SHP77 treated with DMSO at 0.1 percent for 48 hours (cell line): ENCODE measurements at regions not wholly inside any gene's neighbourhood (a gene's known extent, or its start where the extent isn't known, plus 50 kb on each side); places are given as distances from the start of the nearest gene placed in this dataset.

Experiments
- DNase-seq: peaks from one replicate; lab custom pipeline; 2025; lab: John Stamatoyannopoulos, UW

DNA sequence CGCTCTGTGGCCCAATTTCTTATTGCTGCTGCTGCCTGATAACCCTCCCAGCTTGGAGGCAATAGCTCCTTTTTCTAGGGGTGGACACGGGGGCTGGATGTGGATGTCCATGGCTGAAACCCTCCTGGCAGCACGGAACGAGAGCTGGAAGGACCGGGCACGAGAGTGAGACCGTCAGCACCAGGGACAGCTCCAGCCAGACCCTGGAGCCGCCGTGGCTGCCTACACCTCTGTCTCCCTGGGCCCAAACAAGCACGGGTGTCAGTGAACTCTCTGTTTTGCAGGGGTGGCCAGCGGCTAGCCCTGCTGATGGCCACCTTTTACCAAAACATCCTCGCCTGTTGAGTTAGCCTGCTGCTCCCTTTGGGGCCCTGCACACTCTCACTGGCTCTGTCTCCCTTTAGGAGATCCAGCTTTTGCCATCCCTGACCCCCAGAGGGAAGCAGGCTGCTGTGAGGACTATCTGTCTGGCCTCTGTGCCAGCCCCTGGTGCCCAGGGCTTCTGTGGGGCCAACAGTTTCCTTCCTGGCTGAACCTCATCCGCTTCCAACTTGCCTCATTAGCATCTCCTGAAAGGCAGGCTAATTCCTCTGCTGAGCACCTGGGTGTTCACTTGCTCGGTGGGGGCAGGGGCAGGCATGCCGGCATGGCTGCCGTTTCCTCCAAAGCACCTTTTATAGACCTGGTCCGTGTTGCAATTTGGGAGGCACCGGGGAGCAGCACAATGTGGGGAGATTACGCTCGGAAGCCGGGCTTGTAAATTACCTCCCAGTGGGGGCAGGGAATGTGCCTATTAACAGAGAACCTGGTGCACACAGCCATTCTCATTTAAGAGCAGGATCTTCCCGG is 118.1 kb downstream of the ENGASE start:
- DNase-seq: no peak

DNA sequence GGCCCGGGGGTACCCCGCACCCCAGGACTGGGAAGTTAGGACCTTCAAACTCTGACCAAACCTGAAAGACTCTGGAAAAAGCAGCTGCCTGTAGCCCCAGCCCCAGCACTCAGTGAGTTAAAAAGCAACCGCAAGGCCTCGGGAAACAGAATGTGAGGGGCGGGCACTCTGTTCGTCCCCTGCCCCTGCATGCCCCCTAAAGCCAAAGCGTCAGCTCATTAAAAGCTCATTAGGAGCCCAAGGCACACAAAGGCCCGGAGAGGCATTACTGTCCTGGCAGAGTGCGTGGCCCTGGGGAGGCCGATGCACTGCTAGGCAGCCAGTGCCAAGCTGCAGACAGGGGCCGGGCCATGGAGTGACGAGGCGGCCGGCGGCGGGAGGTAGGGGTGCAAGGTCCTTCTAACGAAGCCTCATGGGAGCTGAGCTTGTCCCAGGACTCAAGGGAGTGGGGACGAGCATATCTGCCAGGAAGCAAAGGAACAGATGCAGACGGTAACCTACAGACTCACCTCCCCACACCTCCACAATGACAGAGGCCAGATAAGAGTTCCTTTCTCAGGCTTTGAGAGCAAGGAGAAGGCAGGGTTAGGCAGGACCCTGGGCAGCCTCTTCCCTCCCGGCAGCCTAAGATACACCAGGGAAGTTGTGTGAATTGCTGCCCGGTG is 116.8 kb downstream of the ENGASE start:
- DNase-seq: no peak

DNA sequence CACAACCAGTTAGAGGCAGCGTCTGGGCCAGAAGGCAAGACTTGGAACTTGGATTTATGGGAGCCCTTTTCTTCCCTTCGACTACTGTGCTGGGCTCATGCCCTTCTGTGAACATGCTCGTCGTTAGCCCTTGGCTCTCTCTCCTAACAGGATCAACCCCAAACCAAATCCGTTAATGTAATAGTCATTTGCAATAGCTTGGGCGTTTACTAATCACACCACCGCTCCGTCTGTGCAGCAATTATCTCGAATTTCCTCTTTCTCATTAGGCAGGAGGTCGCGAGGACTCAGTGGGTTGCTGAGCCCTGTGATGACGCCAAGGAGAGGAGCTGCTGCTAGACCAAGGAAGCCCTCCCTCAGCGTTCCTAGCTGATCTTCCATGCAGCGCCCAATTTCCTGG is 114.7 kb downstream of the ENGASE start:
- DNase-seq: no peak

DNA sequence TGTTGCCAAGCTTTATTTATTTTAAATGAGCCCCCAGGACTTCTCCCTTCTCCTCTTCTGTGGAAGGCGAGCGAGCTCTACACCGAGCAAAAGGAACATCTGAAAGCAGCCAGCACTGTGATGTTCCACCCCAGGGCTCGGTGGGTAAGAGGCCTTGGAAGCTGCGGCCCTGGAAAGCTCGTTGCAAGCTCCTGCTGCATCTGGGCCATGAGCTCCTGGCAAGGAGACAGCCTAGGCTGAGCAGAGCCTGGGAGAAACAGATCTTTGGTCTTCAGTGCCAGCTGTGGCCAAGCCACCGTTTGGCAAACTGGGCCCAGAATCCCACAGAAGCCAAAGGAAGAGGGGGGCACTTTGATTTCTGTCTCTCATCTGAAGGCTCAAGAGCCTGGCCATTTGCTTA is 114.1 kb downstream of the ENGASE start:
- no peak for DNase-seq

DNA sequence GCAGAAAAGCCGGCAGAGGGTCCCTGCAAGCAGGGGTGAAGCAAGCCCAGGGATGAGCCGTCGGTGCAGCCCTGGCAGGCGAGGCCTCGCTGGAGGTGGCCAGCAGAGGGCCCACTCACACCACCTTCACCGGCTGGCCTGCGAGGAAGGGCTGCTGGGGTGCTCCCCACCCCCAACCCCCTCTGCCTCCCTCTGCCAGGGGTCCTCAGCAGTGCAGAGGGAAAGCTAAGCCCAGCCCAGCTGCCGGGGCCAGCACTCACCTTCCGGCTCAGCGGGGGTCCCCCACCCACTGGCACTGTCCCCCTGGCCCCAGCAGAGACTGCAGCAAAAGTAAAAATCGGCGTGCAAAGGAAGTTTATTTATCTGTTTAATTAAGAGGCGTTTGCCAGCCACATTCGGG is 113.4 kb downstream of the ENGASE start:
- no peak for DNase-seq

DNA sequence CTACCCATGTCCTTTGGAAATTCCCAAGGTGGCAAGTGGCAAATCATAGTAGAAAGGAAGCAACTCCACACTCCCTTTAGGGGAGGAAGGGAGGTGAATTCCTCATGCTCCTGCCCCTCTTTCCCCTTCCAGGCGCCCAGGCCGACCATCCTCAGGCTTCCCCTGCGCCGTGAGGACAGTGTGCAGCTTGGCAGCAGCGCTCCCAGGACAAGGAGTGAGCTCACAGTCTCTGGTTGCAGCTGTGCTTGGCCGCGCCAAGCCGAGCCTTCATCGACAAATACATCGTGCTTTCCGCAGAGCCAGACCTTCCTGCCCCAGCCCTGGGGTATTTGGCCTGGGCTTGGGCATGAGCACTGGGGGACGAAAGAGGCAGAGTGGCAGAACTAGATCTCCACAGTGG is 112.6 kb downstream of the ENGASE start:
- no peak for DNase-seq

DNA sequence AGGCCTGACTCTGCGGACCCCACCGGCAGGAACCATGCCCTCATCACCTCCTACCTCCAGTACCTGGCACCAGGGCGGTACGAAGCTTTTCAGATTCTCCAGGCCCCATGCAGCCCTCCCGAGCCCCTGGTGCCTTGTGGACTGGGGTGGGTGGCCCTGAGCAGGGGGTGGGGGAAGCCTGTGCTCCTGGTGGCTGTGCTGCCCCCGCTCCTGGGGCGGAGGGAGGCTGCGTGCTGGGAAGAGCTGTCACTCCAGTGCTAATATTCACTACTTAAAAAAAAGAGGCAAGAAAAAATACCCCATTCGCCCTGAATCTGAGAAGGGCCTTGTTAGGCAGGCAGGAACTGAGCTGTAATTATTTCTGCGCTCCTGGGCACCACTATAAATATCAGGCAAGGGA is 111.8 kb downstream of the ENGASE start:
- no peak for DNase-seq

DNA sequence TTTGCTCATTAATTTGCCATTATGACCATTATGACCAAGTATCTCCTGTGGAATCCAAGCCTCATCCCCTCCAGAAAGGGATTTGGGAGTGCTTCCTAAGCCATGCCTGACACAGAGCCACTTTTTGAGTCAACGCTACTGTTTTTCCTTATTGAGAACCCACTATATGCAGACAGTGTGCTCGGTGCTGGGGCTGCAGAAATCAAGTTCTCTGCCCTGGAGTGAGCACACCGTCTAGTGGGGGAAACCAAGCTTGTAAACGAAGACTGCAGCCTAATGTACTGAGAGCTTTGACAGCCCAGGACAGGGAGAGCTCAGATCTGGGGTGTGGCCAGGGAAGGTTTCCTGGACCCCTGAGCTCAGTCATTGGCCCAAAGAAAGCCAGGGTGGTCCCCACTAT is 111.0 kb downstream of the ENGASE start:
- DNase-seq: no peak

DNA sequence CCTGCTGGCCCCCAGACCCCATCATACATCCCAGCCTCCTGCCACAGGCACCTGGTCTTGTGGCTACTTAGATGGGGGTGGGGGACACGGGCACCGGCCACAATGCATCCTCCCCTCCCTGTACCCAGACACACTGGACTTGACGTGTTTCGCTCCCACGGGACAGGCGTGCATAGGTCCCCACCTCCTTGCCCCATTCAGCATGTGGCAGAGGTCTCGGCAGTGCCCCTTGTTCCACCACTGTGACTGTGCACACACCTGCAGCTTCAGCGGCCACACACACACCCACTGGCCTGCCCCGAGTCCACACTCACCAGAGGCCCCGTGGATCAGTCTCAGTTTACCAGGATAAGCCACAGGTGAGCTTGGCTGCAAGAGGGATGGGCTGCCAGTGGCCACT is 109.6 kb downstream of the ENGASE start:
- DNase-seq: no peak

DNA sequence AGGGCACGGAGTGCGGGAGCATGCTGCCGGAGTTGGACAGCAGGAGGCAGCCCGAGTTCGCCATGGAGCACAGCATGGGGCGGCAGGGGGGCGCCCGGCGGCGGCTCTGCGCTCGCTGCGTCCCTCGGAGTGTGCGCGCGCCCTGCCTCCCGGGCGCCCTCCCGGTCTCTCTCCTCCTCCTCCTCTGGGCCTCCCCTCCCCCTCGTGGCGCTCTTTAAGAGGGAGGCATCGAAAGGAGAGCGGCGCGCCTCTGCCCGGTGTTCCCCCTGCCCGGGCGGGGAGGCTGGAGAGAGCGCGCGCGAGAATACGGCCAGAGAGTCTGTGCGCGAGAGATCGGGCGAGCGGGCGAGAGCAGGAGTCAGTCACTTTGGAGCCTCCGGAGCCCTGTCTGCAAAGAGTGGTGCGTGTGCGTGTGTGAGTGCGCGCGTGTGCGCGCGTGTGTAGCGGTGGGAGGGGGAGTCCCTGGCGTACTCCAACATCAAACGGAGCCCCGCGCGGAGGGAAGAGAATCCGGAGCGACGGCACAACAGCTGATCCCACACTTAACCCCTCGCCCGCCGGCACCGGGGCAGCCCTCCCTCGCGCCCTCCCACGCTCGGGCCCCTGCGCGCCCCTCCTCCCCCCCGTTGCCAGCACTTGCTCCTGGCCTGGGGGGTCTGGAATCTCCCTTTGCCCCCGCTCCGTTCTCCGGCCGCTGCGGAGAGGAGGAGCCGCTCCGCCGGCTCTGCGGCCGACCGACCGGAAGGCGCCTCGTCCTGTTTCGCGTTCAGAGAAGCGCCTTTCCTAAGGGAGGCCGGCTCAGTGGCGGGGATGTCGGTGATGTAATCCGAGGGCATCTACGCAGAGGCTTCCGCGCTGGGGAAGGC is 108.9 kb downstream of the ENGASE start:
- no peak for DNase-seq

DNA sequence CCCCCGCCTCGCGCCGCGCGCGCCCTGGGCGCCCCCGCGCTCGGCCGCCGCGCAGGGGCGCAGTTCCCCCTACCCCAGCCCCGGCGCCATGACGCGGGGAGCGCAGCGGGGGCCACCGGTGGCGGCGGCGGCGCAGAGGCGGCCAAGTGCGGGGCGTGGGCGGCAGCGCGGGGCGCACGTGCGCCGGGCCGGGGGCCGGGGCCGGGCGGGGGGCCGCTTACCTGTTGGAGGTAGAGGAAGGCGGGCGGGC is 108.3 kb downstream of the ENGASE start:
- DNase-seq: no peak

DNA sequence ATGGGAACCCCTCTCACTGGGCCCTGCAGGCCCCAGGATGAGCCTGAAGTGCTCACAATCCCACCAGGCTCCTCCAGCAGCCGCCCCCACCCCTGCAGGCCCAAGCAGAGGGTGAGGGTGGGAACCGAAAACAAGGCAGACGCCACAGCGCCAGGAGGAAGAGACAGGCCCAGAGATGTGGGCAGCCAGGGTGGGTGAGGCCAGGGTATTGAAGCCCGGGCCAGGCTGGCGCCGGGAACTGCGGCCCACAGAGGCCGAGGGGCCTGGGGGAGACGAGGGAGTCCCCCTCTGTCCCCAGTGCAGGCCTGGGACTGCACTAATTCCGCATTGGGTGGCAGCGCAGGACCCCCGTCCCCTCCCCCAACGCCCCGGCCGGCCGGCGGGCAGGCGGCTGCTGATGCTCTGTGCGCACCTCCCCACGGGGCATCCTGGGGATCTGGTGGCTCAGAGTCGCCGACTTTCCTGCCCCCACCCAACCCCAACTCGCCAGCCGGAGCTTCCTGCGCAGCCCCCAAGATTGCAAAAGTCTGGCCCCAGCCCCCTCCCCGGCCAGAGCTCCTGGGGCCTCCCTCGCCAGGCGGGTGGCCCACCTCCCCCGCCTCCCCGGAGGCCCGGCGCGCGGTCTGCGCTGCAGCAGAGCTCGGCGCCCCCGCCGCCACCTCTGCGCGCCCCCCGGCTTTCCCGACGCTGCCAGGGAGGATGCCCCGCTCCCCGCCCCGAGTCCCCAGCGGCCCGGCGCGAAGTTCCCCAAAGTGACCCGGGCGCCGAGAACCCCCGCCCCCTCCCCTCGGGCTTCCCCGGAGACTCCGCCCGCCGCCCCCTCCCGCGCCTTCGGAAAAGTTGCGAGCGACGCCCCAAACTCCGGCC is 107.8 kb downstream of the ENGASE start:
- DNase-seq: no peak

DNA sequence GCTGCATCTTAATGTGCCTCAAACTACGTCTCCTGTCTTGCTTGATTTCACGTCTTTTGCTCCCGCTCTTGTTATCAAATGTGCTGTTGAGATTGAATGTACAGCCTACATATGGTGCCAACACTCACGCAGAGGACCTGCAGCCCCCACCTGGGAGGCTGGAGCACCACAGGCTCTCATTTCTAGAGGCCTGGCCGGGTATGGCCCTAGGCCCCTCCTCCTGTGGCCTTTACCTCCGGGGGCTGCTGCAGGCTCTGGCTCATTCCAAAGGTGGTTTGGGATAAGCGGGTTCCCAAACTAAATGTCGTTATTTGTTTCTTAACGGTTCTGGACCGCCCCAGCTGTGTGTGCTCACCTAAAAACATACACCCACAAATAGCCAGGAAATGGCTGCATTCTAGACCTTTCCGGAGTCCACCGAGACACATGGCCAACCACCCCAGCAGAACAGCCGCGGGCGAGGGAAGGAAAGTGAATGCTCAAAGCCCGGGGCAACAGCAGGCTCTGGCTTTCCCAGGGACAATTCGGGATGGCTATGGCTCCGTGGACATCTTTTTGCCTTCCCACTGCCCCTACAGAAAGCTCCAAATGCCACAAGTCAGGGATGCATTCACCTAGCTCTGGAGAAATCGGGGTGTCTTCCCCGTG is 105.9 kb downstream of the ENGASE start:
- DNase-seq: no peak

DNA sequence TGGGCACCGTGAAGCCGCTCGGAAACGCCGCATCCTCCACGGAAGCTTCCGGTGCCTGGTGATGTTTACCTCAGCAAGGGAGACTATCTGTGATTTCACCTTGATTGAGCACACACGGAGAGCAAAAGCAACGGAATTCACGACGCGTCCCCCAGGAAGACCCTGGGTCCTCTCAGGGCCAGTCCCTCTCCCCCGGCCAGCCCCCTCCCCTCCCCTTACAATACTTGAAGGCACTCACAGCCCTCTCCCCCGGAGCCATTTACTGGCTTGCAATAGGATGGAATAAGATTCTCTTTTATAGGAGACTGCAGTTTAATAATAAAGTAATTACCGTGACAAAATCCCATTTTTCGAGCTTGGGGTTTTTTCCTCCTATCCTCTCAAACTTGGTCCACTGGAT is 104.7 kb downstream of the ENGASE start:
- DNase-seq: no peak

DNA sequence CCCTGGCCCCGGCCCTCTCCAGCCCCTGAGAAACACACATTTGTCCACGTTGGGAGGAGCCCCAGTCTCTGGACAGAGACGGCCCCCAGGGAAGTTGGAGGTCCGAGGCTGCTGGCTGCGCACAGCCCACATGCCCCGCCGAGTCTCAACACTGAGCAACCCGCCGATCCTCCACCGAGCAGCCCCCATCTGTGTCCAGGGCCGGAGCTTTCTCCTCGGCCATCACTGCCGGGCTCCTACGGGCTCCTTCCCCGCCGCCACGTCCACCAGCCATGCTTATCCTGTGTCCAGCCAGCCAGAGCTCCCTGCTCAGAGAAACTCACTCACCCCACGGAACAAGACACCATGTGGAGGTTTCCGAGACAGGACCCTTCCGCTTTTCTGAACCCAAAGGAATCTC is 103.3 kb downstream of the ENGASE start:
- no peak for DNase-seq

DNA sequence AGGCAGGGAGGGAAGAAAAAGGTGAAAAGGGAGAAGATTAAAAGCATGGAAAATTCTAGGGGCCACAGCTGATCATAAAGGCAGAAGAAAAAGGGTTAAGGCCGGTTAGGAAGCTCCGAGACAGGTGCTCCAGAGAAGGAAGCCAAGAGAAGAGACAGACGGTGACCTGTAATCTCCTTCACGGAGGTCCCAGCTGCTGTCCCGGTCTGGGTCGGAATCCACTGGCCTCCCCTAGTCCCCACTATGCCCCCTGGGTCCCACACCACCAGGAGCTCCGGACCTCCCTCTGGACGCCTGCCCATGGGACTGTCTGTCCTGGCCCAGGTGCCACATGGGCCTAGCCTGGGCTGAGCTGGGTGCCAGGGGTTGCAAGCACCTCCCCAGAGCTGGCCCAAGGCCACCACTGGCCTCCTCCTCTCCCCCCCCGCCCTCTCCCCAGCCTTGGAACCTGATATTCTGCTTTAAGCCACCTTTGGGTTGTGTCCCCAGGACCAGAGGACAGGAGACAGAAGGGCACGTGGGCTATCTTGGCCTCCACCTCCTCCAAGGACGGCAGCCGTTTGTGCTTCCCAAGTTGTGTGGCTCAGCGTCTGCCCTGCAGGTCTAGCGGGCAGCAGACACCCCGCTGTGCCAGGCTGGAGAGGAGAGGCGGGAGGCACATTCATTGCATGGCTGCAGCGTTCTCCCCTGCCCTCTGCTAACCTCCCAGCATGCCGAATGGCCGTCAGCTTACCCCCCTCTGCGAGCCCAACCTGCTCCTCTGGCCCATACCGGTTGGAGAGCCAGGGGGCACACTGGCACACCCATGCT is 102.4 kb downstream of the ENGASE start:
- DNase-seq: no peak

DNA sequence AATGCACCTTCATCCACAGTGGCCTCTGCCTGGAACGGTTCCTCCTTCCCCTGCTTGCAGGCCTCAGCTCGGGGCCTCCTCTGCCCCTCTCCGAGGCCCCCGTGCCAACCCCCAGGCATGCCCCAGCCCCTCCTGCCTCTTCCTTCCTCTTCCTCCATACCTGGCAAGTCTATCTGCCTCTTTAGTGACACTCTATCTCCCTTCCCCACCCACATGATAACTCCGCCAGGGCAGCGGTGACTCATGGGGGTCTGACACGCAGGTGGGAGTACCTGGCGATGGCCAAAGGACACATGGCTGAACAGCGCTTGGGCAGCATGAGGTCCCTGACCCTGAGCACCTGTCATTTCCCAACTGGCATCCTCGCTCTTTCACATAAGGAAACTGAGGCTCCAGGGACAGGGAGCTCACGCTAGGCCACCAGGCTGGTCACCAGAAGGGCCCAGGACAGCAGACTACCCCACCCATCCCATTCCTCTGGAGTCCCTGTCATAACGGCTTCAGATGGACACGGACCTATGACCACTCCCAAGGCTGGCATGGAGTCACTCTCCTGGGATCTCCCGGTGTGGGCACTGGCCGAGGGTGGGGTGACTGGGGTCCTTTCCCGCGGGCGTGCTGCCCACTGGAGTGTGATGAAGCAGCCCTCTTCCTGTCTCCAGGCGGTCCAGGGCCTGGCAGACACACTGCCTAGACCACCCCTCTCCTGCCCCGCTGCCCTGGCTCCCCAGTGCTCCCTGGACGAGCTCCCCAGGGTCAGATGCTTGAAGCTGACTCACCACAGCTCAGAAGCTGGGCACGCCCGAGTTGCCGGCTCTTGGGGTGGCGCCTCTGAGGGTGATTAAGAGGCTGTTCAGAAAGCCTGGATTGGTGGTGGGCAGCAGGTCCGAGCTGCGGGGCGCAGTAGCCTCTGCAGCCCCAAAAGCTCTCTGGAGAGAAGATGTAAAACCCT is 100.6 kb downstream of the ENGASE start:
- DNase-seq: no peak

DNA sequence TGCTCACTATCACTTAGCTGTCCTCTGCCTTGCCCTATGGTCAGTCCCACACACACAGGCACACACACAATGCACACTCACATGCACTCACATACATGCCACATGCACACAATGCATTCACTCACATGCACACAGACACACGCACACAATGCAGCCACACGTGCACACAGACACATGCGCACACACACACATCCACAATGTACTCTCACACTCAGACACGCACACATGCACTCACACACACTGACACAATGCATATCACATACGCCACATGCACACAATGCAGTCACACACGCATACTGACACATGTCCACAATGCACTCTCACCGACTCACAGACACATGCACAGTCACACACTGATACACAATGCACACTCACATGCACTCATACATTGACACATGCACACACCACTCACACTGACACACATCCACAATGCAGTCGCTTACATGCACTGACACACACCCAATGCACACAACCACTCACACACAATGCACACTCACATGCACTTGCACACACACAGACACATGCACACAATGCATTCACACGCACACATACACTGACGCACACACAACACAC is 99.7 kb downstream of the ENGASE start:
- no peak for DNase-seq

DNA sequence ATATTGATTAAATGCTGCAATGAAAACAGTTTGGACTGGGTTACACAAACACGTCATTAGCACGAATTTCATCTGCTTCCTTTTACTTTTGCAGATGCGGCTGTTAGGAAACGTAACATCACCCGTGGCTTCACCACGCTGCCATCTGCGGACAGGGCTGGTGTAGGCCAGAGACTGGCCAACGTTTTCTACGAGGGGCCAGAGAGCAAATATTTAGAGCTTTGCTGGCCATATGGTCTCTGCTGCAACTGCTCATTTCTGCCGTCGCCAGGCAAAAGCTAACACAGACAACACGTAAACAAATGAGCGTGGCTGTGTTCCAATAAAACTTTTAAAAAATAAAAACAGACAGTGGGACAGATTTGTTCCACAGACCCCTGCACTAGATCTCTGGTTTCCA is 96.6 kb downstream of the ENGASE start:
- no peak for DNase-seq
